ENCODE measurements at regions not wholly inside any gene's neighbourhood (a gene's known extent, or its start where the extent isn't known, plus 50 kb on each side); places are given as distances from the start of the nearest gene placed in this dataset.

DNA sequence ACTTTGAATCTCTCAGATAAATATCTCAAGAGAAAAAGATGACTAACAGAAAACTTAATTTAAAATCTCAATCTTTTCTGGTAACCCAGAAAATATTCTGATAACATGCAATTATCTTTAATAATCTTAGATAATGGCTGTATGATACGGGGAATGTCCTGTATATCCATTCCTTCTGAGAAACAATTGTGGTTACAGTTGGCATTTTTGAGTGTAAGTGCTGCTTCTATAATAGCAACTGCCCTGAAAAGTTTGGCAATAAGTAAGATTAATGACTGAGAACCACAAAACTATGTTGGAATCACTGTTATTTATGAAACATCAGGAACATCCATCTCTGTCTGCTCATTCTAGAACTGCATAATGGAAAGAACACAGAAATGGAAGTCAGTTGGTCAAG, 819.7 kb downstream of the TBC1D32 start:
- WGBS, 2 donors = 93% methylated on average over 1 of the region's 1 CpG

DNA sequence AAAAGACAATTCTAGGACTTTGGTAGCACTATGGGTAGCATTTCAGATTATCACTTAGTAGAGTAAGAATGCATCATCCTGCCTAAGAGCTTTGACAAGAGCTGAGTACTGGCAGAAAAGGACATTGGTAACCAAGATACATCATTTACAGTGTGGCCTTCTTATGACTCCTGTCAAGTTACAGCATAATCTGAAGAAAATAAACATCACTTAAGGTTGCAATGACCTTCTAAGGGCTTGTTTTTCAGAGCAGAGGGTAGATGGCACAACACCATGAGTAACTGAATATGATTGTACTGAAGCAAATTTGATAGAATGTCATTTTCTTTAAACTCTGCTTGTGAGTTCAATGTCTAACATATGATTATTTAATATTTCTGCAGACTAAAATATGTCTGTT, 822.6 kb downstream of the TBC1D32 start:
- Histone ChIP-seq H3K4me3 (replicated peaks in 1 of 3) (no peak overlapping the region), H3K27me3 (no peaks in the 10 kb centered on the region), H3K36me3 (no peaks in the 10 kb centered on the region), H3K4me1 (no peaks in the 10 kb centered on the region), H3K27ac (no peak overlapping the region), H3K9me3 (no peaks in the 10 kb centered on the region)
- TF ChIP-seq, protein P1, sequence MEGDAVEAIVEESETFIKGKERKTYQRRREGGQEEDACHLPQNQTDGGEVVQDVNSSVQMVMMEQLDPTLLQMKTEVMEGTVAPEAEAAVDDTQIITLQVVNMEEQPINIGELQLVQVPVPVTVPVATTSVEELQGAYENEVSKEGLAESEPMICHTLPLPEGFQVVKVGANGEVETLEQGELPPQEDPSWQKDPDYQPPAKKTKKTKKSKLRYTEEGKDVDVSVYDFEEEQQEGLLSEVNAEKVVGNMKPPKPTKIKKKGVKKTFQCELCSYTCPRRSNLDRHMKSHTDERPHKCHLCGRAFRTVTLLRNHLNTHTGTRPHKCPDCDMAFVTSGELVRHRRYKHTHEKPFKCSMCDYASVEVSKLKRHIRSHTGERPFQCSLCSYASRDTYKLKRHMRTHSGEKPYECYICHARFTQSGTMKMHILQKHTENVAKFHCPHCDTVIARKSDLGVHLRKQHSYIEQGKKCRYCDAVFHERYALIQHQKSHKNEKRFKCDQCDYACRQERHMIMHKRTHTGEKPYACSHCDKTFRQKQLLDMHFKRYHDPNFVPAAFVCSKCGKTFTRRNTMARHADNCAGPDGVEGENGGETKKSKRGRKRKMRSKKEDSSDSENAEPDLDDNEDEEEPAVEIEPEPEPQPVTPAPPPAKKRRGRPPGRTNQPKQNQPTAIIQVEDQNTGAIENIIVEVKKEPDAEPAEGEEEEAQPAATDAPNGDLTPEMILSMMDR (IDR thresholded peaks at IDR 0.05) = no peak
- no peak for TF ChIP-seq POLR2A (IDR thresholded peaks at IDR 0.05)
- no peak for DNase-seq
- intact Hi-C loops (cut with DNase I) = no loop called here

More for the DNA sequence above, 819.7 kb downstream of the TBC1D32 start:
- DNase-seq = no peak
- no peaks in the 10 kb centered on the region for H3K27me3 ChIP-seq
- H3K4me1 ChIP-seq = no peaks in the 10 kb centered on the region
- H3K36me3 ChIP-seq = no peaks in the 10 kb centered on the region
- TF ChIP-seq POLR2A (IDR thresholded peaks at IDR 0.05) = no peak
- TF ChIP-seq, protein P1 (IDR thresholded peaks at IDR 0.05) = no peak
- intact Hi-C loops (cut with DNase I) = no loop called here
- H3K4me3 ChIP-seq (replicated peaks in 1 of 3) = no peak overlapping the region
- H3K27ac ChIP-seq = no peak overlapping the region
- no peaks in the 10 kb centered on the region for H3K9me3 ChIP-seq

GRCh38 chr6:120498711-120499110, 835.6 kb downstream of the TBC1D32 start:
- intact Hi-C loops (cut with DNase I) = no loop called here
- no peak overlapping the region for H3K27ac ChIP-seq
- H3K27me3 ChIP-seq = no peaks in the 10 kb centered on the region
- no peaks in the 10 kb centered on the region for H3K36me3 ChIP-seq
- no peaks in the 10 kb centered on the region for H3K4me1 ChIP-seq
- H3K4me3 ChIP-seq (replicated peaks in 1 of 3) = no peak overlapping the region
- no peak for TF ChIP-seq POLR2A (IDR thresholded peaks at IDR 0.05)
- TF ChIP-seq, protein P1 (IDR thresholded peaks at IDR 0.05) = no peak
- 92 to 98% methylated on average over 6 of the region's 6 CpGs for WGBS, 2 donors
- DNase-seq = no peak
- no peaks in the 10 kb centered on the region for H3K9me3 ChIP-seq

GRCh38 chr6:120496661-120497060, 837.6 kb downstream of the TBC1D32 start:
- no peaks in the 10 kb centered on the region for H3K9me3 ChIP-seq
- no peaks in the 10 kb centered on the region for H3K4me1 ChIP-seq
- H3K4me3 ChIP-seq (replicated peaks in 1 of 3) = no peak overlapping the region
- H3K27me3 ChIP-seq = no peaks in the 10 kb centered on the region
- intact Hi-C loops (cut with DNase I) = no loop called here
- whole genome bisulfite sequencing, 2 donors = 29 to 45% methylated on average over 1 of the region's 1 CpG
- no peak for TF ChIP-seq POLR2A (IDR thresholded peaks at IDR 0.05)
- TF ChIP-seq, protein P1 (IDR thresholded peaks at IDR 0.05) = no peak
- no peaks in the 10 kb centered on the region for H3K36me3 ChIP-seq
- no peak for DNase-seq
- no peak overlapping the region for H3K27ac ChIP-seq

DNA sequence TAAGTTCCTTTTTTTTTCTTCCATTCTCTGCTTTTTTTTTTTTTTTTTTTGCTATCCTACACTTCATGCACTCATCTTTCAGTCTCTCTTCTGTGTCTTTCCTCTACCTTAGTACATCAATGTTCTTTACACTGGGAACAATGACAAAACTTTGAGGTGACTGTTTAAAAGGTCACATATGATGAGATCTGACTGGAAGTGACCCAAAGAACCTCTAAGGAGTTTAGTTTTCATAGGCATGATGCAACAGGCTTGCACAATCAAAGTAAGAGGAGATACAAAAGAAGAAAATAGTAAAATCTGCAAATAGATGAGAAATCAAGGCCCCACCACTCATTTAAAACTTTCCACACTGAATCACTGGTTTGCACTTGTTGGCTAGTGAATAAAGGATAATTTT, 840.8 kb downstream of the TBC1D32 start:
- no peak for DNase-seq
- H3K4me1 ChIP-seq = no peaks in the 10 kb centered on the region
- no peaks in the 10 kb centered on the region for H3K9me3 ChIP-seq
- H3K27ac ChIP-seq = no peak overlapping the region
- TF ChIP-seq, protein P1 (IDR thresholded peaks at IDR 0.05) = no peak
- no peak for TF ChIP-seq POLR2A (IDR thresholded peaks at IDR 0.05)
- intact Hi-C loops (cut with DNase I) = no loop called here
- H3K36me3 ChIP-seq = no peaks in the 10 kb centered on the region
- H3K27me3 ChIP-seq = no peaks in the 10 kb centered on the region
- no peak overlapping the region for H3K4me3 ChIP-seq (replicated peaks in 1 of 3)
